K562 (cell line): ENCODE measurements at regions not wholly inside any gene's neighbourhood (a gene's known extent, or its start where the extent isn't known, plus 50 kb on each side); places are given as distances from the start of the nearest gene placed in this dataset.

Source experiments
- ATAC-seq: fragments of 200-7000 bp; cut with Tn5 transposase; 3 replicates; pipeline ENCODE4 v1.9.1; 2020; ENCODE audit warnings: moderate library complexity
- BruUV-seq: library from RNA; stranded (reverse); fragments of 400-500 nt; replicated peaks from 2 replicates; lab custom pipeline; 2021; lab: Mats Ljungman, UMichigan
- CTCF ChIA-PET: fragments of 300-600 bp; formaldehyde crosslinking; extraction: SDS; loops from one replicate; lab custom pipeline; 2021; ENCODE audit warnings: low intra/inter-chr PET ratio; lab: Yijun Ruan, JAX
- POLR2A ChIA-PET: fragments of 300-600, 350-650 bp; sonication (Branson Sonifier 250); formaldehyde crosslinking; extraction: SDS; loops from one replicate; lab custom pipeline; 2021; ENCODE audit warnings: antibody characterized with exemption, inconsistent platforms; lab: Yijun Ruan, JAX
- DNase-seq, 4 experiments: peaks; one replicate each; pipeline versions ENCODE4 v3.0.0 to v3.0.0-alpha.2; 2011 to 2018; ENCODE audit warnings: low spot score in 3 of 4, mixed read lengths in 3 of 4; ENCODE audit errors: extremely low read depth in 1 of 4
- FAIRE-seq: peaks from 2 replicates; lab custom pipeline; 2011; peaks lifted over from hg19 to GRCh38; lab: Jason Lieb, UNC
- H2AFZ ChIP-seq: 2 replicates; pipeline ENCODE4 v1.6.0; 2011; ENCODE audit warnings: low read depth, low read length, control low read depth, inconsistent platforms
- H3K27ac ChIP-seq: fragments of 200-600 bp; 3 replicates; pipeline ENCODE4 v1.8.0; 2011; ENCODE audit warnings: low read depth, mild to moderate bottlenecking, control low read depth, inconsistent platforms, low read length, moderate library complexity, mixed read lengths; ENCODE audit errors: extremely low read depth
- H3K27me3 ChIP-seq, 2 experiments: fragments of 300-600 bp in 1 of 2; 2 replicates in 1 of 2; 3 replicates in 1 of 2; pipeline versions ENCODE4 v1.6.0 to v1.8.0; 2011; ENCODE audit warnings: inconsistent platforms in 2 of 2, low read length in 2 of 2, mild to moderate bottlenecking in 1 of 2, mixed read lengths in 1 of 2, moderate library complexity in 1 of 2; ENCODE audit not compliant: control insufficient read depth in 2 of 2, insufficient read depth in 2 of 2
- H3K36me3 ChIP-seq: fragments of 300-600 bp; 3 replicates; pipeline ENCODE4 v1.8.0; 2011; ENCODE audit warnings: mild to moderate bottlenecking, low read length, inconsistent platforms; ENCODE audit not compliant: control insufficient read depth, insufficient read depth
- H3K4me1 ChIP-seq, 2 experiments: fragments of 200-600 bp in 1 of 2; replicated peaks in 1 of 2; 2 replicates in 1 of 2; 3 replicates in 1 of 2; pipeline versions ENCODE4 v1.5.1 to v1.8.0; 2011; ENCODE audit warnings: inconsistent platforms in 2 of 2, low read length in 2 of 2, mild to moderate bottlenecking in 1 of 2, mixed read lengths in 1 of 2, moderate library complexity in 1 of 2; ENCODE audit not compliant: control insufficient read depth in 2 of 2, insufficient read depth in 2 of 2
- H3K4me2 ChIP-seq: 2 replicates; pipeline ENCODE4 v1.6.1; 2011; ENCODE audit warnings: low read length, control low read depth, inconsistent platforms, mixed read lengths; ENCODE audit not compliant: insufficient read depth
- H3K4me3 ChIP-seq: fragments of 200-600 bp; sonication (generic), shearing (Covaris generic); 2 replicates; pipeline ENCODE4 v1.5.1; 2016; ENCODE audit warnings: control low read depth, inconsistent platforms
- H3K79me2 ChIP-seq: fragments of 200-600 bp; 3 replicates; pipeline ENCODE4 v1.8.0; 2011; ENCODE audit warnings: low read length, inconsistent platforms; ENCODE audit not compliant: control insufficient read depth, insufficient read depth
- H3K9ac ChIP-seq, 2 experiments: 2 replicates each; pipeline versions ENCODE4 v1.6.0 to v1.6.1; 2011; ENCODE audit warnings: low read depth in 2 of 2, low read length in 2 of 2, control low read depth in 1 of 2, inconsistent platforms in 1 of 2, mild to moderate bottlenecking in 1 of 2, mixed read lengths in 1 of 2; ENCODE audit not compliant: insufficient read depth in 1 of 2
- H3K9me1 ChIP-seq: one replicate; pipeline ENCODE4 v1.6.0; 2011; ENCODE audit warnings: inconsistent platforms, mild to moderate bottlenecking, low read length, moderate library complexity; ENCODE audit not compliant: control insufficient read depth, insufficient read depth
- H3K9me3 ChIP-seq: replicated peaks from 2 replicates; pipeline ENCODE4 v1.5.1; 2011; ENCODE audit warnings: low read depth, low read length, inconsistent platforms; ENCODE audit not compliant: control insufficient read depth, insufficient read depth
- H4K20me1 ChIP-seq: replicated peaks from 2 replicates; pipeline ENCODE4 v1.6.1; 2011; ENCODE audit warnings: low read length, inconsistent platforms, mixed read lengths; ENCODE audit not compliant: control insufficient read depth, insufficient read depth
- ARNT ChIP-seq, 2 experiments: fragments of 450-650 bp; IDR thresholded peaks; 2 replicates each; pipeline ENCODE4 v1.6.1; 2016; ENCODE audit warnings: mild to moderate bottlenecking in 1 of 2
- ELK3 ChIP-seq: fragments of 450-650 bp; formaldehyde crosslinking; IDR thresholded peaks from 2 replicates; pipeline ENCODE4 v1.4.0; 2020; ENCODE audit warnings: mild to moderate bottlenecking
- MTA2 ChIP-seq: fragments of 450-650 bp; IDR thresholded peaks from 2 replicates; pipeline ENCODE4 v1.6.1; 2016; ENCODE audit warnings: low read depth
- MYBL2 ChIP-seq, 2 experiments: fragments of 450-650 bp in 1 of 2; sonication (generic) in 1 of 2; formaldehyde crosslinking in 1 of 2; IDR thresholded peaks; 2 replicates each; pipeline versions ENCODE4 v1.6.1 to v1.8.1; 2017 to 2022; ENCODE audit warnings: borderline replicate concordance in 1 of 2, inconsistent platforms in 1 of 2, low read depth in 1 of 2, mild to moderate bottlenecking in 1 of 2, missing genetic modification reagents in 1 of 2, moderate library complexity in 1 of 2
- SAFB ChIP-seq: fragments of 200-400 bp; formaldehyde crosslinking; IDR thresholded peaks from 2 replicates; pipeline ENCODE4 v1.6.1; 2017; ENCODE audit warnings: low read depth, low read length, borderline replicate concordance
- SNRNP70 ChIP-seq: fragments of 200-400 bp; formaldehyde crosslinking; optimal IDR thresholded peaks from 2 replicates; pipeline ENCODE3; 2017; ENCODE audit warnings: low read depth, low read length
- WGBS: fragments of 100-300 bp; shearing (Covaris generic); methylation state at CpG from one replicate; pipeline ENCODE4 v1.1.6; 2016; ENCODE audit warnings: low coverage, mixed read lengths; ENCODE audit not compliant: insufficient coverage; ENCODE audit errors: missing lambda C conversion rate; 5-methylcytosine and 5-hydroxymethylcytosine counted together
- in situ Hi-C: fragments of 300-500 bp; cut with MboI; formaldehyde crosslinking; loops from 4 replicates; pipeline ENCODE4 v1.15.0; 2018; ENCODE audit warnings: inconsistent platforms, mixed read lengths
- intact Hi-C: fragments of 100-400 bp; cut with micrococcal nuclease; formaldehyde crosslinking; loops from 2 replicates; pipeline ENCODE4 v1.14.2; 2022

DNA sequence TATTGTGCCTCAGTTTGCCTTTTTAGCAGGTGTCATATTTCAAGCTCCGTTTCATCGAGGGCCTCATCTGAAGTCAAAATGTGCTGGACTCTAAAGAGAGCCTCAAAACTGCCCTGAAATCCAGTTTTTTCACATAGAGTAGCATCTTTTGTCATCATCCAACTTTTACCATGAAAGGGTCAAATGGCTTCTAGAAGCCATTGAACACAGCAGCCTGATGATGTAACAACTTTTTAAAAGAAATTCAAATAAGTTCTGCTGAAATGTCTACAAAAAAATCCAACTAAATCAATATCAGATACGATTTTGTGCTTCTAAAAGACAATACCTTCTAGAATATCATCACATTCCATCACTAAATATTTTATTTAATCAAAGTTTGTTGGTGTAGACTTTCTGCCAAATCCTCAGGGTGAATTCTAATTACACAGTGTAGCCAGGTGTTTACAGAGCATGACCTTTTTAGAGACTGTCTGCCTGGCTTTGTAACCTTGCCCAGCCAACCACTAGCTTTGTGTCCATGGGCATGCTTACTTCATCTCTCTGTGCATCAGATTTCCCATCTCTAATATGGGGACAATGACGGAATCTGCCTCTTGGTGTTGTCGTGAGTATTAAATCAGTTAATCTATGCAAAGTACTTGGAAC lies 505.0 kb downstream of the EBF1 start (continued):
- TF ChIP-seq ELK3 (CRISPR knock-in tag) (no peak), SAFB (no peak)

- no peaks in the 10 kb centered on the region for H4K20me1 ChIP-seq
- H2AFZ ChIP-seq: no peak overlapping the region
- ChIA-PET POLR2A (no interaction called here), CTCF (no interaction called here)
- H3K79me2 ChIP-seq: no peaks in the 10 kb centered on the region
- DNase-seq (no peak), ATAC-seq (no peak), FAIRE-seq (no peak)
- H3K9ac ChIP-seq: no peak overlapping the region
- WGBS: 0% methylated on average over 1 of the region's 1 CpG
- no peaks in the 10 kb centered on the region for H3K27me3 ChIP-seq
- no peaks in the 10 kb centered on the region for H3K9me1 ChIP-seq
- H3K36me3 ChIP-seq: no peaks in the 10 kb centered on the region
- intact Hi-C loops: no loop called here
- no peak overlapping the region for H3K4me3 ChIP-seq
- H3K9me3 ChIP-seq: no peaks in the 10 kb centered on the region
- BruUV-seq: no TSS peak
- no peak overlapping the region for H3K4me2 ChIP-seq
- in situ Hi-C loops: no loop called here
- no peaks in the 10 kb centered on the region for H3K4me1 ChIP-seq
- TF ChIP-seq SNRNP70: no peak
- TF ChIP-seq ARNT (IDR thresholded peaks at IDR 0.05): no peak
- TF ChIP-seq MTA2: no peak
- no peak for TF ChIP-seq MYBL2 (IDR thresholded peaks at IDR 0.05; ENCODE audit: low read depth)
- TF ChIP-seq MYBL2 (CRISPR knock-in tag; IDR thresholded peaks at IDR 0.05; ENCODE audit: borderline replicate concordance): no peak
- TF ChIP-seq, all 486 proteins: peak for 0
- no peak overlapping the region for H3K27ac ChIP-seq
Measured at GRCh38 chr5:158593925-158594324, 505.8 kb downstream of the EBF1 start.
